Tibial artery (tissue), 4 donors: ENCODE measurements at regions not wholly inside any gene's neighbourhood (a gene's known extent, or its start where the extent isn't known, plus 50 kb on each side); places are given as distances from the start of the nearest gene placed in this dataset.

Experiments used
- DNase-seq, 2 donors: peaks; one replicate each; pipeline ENCODE4 v3.0.0-alpha.2; 2019
- H3K27ac ChIP-seq, 2 donors: fragments of 200-600 bp; sonication (generic) in 1 of 2; 1 replicate in 1 of 2; 2 replicates in 1 of 2; pipeline ENCODE4 v1.5.1; 2018 to 2019; ENCODE audit warnings: mild to moderate bottlenecking in 1 of 2
- H3K27me3 ChIP-seq, 2 donors: fragments of 200-600 bp; sonication (generic) in 1 of 2; one replicate each; pipeline versions ENCODE4 v1.5.1 to v1.6.0; 2016 to 2019
- H3K36me3 ChIP-seq, 3 donors: fragments of 200-600 bp; sonication (generic) in 2 of 3; one replicate each; pipeline ENCODE4 v1.5.1; 2016 to 2019; ENCODE audit warnings: mild to moderate bottlenecking in 2 of 3
- H3K4me1 ChIP-seq, 4 donors: fragments of 200-600 bp; sonication (generic) in 2 of 4; 1 replicate in 3 of 4; 2 replicates in 1 of 4; pipeline ENCODE4 v1.5.1; 2016 to 2019
- H3K4me3 ChIP-seq, 2 donors: fragments of 200-600 bp; sonication (generic) in 1 of 2; 1 replicate in 1 of 2; 2 replicates in 1 of 2; pipeline ENCODE4 v1.5.1; 2018 to 2019; ENCODE audit warnings: mild to moderate bottlenecking in 2 of 2
- H3K9me3 ChIP-seq, 3 donors: fragments of 200-600 bp; sonication (generic) in 1 of 3; one replicate each; pipeline ENCODE4 v1.5.1; 2016 to 2019
- intact Hi-C: fragments of 100-400 bp; cut with DNase I; formaldehyde crosslinking; loops from one replicate; pipeline ENCODE4 v1.15.0; 2023; ENCODE audit warnings: low total_unique reads
- TF ChIP-seq, protein P1 (sequence below), 2 experiments: fragments of 200-600 bp in 1 of 2; fragments of 450-650 bp in 1 of 2; IDR thresholded peaks; one replicate each; pipeline ENCODE4 v1.5.1; 2017 to 2019; ENCODE audit warnings: antibody characterized with exemption in 2 of 2, mild to moderate bottlenecking in 1 of 2, moderate library complexity in 1 of 2

DNA sequence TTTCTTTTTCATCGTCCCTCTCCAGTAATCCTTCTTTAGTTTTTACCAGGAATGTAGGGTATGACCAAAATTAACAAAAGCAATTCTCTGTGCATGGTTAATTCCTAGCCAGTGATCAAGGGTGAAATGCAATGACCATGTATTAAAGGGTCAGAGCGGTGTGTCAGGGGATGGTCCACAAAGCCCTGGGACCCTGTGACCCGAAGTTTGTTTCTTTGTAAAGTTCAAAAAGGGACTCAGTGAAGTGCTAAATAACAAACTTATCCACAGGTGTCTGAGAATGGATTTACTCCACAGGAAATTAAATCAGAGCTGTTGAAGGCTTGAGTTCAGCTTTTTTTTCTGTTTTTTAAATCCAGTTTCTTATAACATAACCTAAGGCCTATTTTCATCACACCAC, 375.7 kb downstream of the GJA1 start:
- H3K27me3 ChIP-seq: no peaks in the 10 kb centered on the region
- no peak overlapping the region for H3K27ac ChIP-seq
- no peaks in the 10 kb centered on the region for H3K9me3 ChIP-seq
- intact Hi-C loops: no loop called here
- H3K36me3 ChIP-seq: no peaks in the 10 kb centered on the region
- TF ChIP-seq, protein P1, sequence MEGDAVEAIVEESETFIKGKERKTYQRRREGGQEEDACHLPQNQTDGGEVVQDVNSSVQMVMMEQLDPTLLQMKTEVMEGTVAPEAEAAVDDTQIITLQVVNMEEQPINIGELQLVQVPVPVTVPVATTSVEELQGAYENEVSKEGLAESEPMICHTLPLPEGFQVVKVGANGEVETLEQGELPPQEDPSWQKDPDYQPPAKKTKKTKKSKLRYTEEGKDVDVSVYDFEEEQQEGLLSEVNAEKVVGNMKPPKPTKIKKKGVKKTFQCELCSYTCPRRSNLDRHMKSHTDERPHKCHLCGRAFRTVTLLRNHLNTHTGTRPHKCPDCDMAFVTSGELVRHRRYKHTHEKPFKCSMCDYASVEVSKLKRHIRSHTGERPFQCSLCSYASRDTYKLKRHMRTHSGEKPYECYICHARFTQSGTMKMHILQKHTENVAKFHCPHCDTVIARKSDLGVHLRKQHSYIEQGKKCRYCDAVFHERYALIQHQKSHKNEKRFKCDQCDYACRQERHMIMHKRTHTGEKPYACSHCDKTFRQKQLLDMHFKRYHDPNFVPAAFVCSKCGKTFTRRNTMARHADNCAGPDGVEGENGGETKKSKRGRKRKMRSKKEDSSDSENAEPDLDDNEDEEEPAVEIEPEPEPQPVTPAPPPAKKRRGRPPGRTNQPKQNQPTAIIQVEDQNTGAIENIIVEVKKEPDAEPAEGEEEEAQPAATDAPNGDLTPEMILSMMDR (IDR thresholded peaks at IDR 0.05): no peak
- no peak for DNase-seq
- H3K4me3 ChIP-seq: no peak overlapping the region
- no peaks in the 10 kb centered on the region for H3K4me1 ChIP-seq

DNA sequence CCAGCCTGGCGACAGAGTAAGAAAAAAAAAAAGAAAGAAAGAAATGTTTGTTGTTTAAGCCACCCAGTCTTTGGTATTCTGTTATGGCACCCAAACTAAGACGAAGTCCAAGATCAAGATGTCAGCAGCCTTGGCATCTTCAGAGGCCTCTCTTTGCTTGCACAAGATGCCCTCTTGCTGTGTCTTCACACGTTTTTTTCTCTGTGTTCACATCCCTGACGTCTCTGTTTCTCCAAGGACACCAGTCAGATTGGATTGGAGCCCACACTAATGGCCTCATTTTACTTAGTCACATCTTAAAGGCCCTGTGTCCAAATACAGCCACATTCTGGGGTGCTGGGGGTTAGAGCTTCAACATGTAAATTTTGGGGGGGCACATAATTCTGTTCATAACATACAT, 380.9 kb downstream of the GJA1 start:
- no peak for DNase-seq
- intact Hi-C loops: no loop called here
- no peak overlapping the region for H3K4me3 ChIP-seq

DNA sequence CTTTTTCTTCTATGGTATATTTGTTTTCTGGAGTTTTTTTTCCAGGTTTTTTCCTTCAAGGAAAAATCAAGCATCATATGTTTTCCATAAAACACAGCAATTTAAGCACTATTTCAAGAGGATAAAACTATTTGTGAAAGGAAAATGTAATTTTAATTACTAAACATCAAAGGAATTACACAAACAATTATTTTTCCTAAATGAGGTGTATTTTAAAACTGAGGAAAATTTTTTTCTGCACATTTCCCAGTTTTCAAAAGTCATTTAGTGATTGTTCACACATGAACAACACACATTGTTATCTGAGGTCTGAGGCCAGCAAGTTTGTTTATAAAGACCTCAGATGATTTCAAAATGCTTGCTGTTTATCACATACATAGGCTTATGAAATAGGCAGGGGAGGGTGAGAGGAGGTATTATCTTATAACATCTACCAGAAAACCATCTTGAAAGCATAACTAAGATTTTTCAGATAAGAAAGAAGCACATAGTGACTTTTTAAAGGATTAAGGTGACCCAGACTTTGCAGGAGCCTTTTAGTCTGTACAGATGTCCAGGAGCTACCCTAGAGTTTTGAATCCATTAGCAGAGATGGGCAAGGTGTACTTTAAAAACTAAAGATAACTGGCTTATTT, 381.6 kb downstream of the GJA1 start:
- H3K27ac ChIP-seq: no peak overlapping the region
- peaks cover 0 to 6% (median 0%) of the 10 kb centered on the region in 3 donors for H3K9me3 ChIP-seq
- intact Hi-C loops: no loop called here
- no peak overlapping the region for H3K4me3 ChIP-seq
- no peak for DNase-seq
- peaks cover 0 to 5% (median 0%) of the 10 kb centered on the region in 4 donors for H3K4me1 ChIP-seq
- TF ChIP-seq, protein P1 (IDR thresholded peaks at IDR 0.05): no peak
- H3K27me3 ChIP-seq: no peaks in the 10 kb centered on the region
- H3K36me3 ChIP-seq: no peaks in the 10 kb centered on the region

More for the DNA sequence above, 380.9 kb downstream of the GJA1 start:
- Histone ChIP-seq H3K27ac (no peak overlapping the region), H3K27me3 (no peaks in the 10 kb centered on the region), H3K9me3 (peaks cover 0 to 6% (median 0%) of the 10 kb centered on the region in 3 donors), H3K36me3 (no peaks in the 10 kb centered on the region), H3K4me1 (peaks cover 0 to 5% (median 0%) of the 10 kb centered on the region in 4 donors)
- TF ChIP-seq, protein P1 (IDR thresholded peaks at IDR 0.05): no peak

DNA sequence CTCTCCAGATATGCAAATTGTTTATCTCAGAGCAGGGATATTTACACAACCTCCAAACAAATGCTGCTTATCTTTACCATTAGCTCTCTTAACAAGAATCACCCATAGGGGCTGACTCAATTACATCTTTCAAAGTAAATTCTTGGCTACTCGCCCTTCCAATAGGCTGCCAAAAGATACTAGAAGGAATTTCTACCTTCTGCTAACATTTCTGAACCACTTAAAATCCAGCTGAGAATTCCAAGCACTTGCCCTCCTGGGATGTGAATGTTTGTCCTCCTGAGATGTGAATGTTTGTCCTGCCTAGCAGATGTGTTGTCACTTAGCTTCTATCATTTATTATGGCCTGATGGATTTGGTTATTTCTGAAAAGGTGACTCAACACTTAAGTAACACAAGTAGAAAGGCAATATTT, 388.0 kb downstream of the GJA1 start:
- Histone ChIP-seq H3K36me3 (no peaks in the 10 kb centered on the region), H3K4me3 (no peak overlapping the region), H3K27ac (no peak overlapping the region), H3K9me3 (peaks cover 0 to 6% (median 0%) of the 10 kb centered on the region in 3 donors), H3K27me3 (no peaks in the 10 kb centered on the region), H3K4me1 (peaks cover 0 to 6% (median 0%) of the 10 kb centered on the region in 4 donors)
- intact Hi-C loops: no loop called here
- TF ChIP-seq, protein P1 (IDR thresholded peaks at IDR 0.05): no peak
- no peak for DNase-seq

DNA sequence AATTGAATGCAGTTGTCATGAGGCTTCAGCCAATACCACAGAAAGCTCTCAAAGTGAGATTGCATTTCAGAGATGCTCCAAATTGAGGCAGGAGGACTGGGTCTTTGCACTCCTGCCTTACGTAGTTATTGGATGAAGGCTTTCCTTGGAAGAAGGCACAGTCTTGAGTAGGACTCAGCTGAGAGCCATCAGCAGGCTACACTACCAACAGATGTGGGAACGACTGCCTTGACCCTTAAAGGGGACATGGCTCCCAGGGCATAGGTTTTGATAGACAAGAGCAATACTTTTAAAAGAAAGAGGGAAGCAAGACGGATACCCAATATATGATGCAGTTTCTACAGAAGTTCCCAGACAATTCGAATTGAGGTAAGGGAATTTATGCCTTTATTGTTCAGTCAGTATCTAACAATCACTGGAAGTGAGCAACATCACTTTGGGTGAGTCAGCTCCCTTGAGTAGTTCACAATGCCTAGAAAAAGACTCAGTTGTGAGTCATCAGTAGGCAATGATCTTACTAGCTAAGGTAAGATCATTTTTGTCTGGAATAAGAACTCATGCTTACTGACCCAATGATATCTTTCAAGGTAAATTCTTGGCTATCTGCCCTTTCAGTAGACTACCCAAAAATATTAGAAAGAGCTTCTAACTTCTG, 390.8 kb downstream of the GJA1 start:
- Histone ChIP-seq H3K36me3 (no peaks in the 10 kb centered on the region), H3K27me3 (no peaks in the 10 kb centered on the region), H3K4me1 (peaks cover 0 to 11% (median 0%) of the 10 kb centered on the region in 4 donors), H3K27ac (no peak overlapping the region), H3K4me3 (no peak overlapping the region), H3K9me3 (no peaks in the 10 kb centered on the region)
- intact Hi-C loops: no loop called here
- TF ChIP-seq, protein P1 (IDR thresholded peaks at IDR 0.05): no peak
- no peak for DNase-seq
